ENCODE measurements at regions not wholly inside any gene's neighbourhood (a gene's known extent, or its start where the extent isn't known, plus 50 kb on each side); places are given as distances from the start of the nearest gene placed in this dataset.
"Not testable (repeated sequence)": the region's sequence is repeated elsewhere in the genome, so short reads cannot be mapped to it uniquely, and the experiment has no call there.

DNA sequence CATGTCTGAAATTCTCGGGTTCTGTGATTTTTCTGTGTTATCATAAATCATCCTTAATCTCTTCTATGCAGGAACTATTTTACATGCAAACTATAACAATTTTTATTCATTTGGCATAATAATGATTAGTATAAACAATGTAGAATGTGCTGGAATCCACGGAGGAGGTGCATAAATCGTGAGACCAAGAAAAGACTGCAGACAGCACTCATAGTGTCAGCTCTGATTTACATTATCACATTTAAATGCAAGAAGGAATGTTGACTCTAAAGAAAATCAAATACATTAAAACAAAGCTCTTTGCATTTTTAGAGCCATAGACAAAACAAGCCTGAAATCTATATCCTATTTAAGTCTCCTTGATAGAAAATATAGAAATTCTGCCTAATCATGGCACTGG is 501.7 kb upstream of the STXBP6 start:
- DNase-seq (ENCODE audit: low read depth in 2 of 2) = no peak

DNA sequence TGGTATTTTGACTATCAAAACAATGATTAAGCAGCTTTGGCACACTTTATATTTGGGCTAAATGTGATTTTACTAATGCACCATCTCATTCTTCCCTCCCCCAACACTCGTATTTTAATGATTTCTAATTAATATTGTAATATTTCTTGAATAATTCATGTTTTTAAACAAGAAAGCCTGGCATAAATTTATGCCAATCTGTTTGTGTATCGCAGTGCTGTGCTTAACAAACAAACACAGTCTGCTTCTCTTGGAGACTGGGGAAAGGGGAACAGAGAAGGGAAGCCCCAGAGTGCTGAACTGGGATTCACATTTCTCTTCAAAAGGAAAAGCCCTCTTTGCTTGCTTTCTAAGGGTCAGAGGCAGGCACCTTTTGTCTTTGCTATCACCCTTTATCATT is 496.9 kb upstream of the STXBP6 start:
- DNase-seq (ENCODE audit: low read depth in 2 of 2) = no peak

DNA sequence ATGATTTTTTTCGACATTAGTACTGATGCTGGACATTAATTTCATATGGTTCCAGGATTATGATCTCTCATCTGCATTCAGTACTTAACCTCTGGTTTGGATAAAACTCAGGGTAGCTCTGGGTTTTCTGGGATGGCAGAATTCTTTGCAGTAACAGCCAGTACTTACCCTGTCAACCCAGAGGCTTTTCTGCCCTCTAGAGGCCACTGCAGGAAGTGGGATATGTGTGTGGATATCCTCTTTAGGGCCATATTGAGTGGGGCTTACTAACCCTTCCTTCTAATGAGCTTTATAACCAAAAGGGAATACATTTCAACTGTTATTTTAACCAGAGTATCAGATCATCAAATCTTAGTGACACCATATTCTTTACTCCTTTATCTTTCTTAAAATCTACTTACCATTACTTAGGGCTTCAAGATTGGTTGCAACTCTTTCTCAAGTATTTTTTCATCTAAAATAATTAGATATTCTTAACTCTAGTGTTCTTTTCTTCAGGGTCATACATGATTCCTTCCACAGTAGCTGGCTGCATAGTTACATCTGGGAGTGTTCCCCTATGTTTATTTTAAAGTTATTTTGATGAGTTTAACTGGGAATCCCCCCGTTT is 488.0 kb upstream of the STXBP6 start:
- DNase-seq (ENCODE audit: low read depth in 2 of 2) = no peak

GRCh38 chr14:25526290-25526689 is 476.3 kb upstream of the STXBP6 start:
- no peak for DNase-seq (ENCODE audit: low read depth in 2 of 2)

DNA sequence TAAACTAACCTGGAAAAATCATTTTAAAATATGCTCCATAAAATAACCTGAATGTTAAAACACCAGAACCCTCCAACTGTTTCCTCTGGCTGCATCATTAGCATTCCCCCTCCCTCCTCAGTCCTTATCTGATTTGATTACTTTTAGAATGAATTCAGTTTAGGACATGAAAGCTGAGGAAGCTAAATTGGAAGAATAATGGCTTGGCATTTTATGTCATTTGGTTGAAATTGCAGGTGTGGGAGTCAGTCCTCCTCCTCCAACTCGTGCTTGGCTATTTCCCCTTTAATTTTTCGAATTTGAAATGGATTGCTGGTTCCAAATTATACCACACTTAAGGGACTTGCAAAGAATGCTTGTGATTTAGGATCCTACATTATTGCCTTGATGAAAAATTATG is 473.0 kb upstream of the STXBP6 start:
- no peak for DNase-seq (ENCODE audit: low read depth in 2 of 2)

GRCh38 chr14:25522116-25522515 is 472.2 kb upstream of the STXBP6 start:
- DNase-seq (ENCODE audit: low read depth in 2 of 2) = no peak

GRCh38 chr14:25521616-25522015 is 471.7 kb upstream of the STXBP6 start:
- no peak for DNase-seq (ENCODE audit: low read depth in 2 of 2)

- DNase-seq (ENCODE audit: low read depth in 2 of 2) = no peak
Observed at GRCh38 chr14:25520821-25521220, 470.9 kb upstream of the STXBP6 start.

- no peak for DNase-seq (ENCODE audit: low read depth in 2 of 2)
Observed at GRCh38 chr14:25518364-25518763, 468.4 kb upstream of the STXBP6 start.

- DNase-seq (ENCODE audit: low read depth in 2 of 2) = no peak
Observed at GRCh38 chr14:25516838-25517237, 466.9 kb upstream of the STXBP6 start.

- DNase-seq (ENCODE audit: low read depth in 2 of 2) = no peak
Observed at GRCh38 chr14:25508845-25509244, 458.9 kb upstream of the STXBP6 start.

DNA sequence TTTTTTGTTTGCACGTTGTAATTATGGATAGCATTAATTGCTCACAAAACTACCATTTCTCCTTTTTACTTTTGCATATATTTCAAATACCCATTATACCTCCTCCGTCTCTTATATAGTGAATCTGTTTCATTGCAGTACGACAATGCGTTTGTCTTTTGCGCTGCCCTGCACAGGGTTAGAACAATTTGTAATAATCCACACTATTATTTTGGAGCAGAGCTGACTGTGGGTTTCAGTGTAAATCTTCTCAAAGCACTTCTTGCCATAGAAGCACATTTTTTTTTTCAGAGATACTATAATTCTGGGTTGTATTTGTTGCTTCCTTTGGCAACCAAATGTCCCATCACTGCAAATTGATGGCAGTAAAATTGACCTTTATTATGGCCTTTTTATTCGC is 451.8 kb upstream of the STXBP6 start:
- DNase-seq (ENCODE audit: low read depth in 2 of 2) = no peak

DNA sequence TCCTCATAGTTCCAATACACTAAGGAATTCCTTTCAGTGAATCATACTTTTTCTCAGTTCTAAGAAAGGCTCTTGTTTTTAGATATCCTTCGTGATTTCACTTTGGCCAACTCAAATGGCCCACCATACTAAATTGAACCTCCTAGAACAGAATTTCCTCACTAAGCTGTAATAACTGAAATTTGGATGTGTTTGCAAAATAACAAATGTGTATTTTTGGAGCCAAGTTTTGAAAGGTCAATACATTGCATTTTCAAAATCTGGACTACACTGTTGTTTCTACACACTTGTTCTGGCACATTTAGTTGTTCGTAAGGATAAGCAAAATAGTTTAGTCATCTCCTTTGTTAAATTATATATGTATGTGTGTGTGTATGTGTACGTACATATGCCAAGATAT is 439.0 kb upstream of the STXBP6 start:
- DNase-seq (ENCODE audit: low read depth in 2 of 2) = no peak

GRCh38 chr14:25485381-25485780 is 435.4 kb upstream of the STXBP6 start:
- no peak for DNase-seq (ENCODE audit: low read depth in 2 of 2)

- DNase-seq (ENCODE audit: low read depth in 2 of 2) = no peak
Observed at GRCh38 chr14:25484906-25485305, 435.0 kb upstream of the STXBP6 start.

GRCh38 chr14:25484235-25484634 is 434.3 kb upstream of the STXBP6 start:
- no peak for DNase-seq (ENCODE audit: low read depth in 2 of 2)

DNA sequence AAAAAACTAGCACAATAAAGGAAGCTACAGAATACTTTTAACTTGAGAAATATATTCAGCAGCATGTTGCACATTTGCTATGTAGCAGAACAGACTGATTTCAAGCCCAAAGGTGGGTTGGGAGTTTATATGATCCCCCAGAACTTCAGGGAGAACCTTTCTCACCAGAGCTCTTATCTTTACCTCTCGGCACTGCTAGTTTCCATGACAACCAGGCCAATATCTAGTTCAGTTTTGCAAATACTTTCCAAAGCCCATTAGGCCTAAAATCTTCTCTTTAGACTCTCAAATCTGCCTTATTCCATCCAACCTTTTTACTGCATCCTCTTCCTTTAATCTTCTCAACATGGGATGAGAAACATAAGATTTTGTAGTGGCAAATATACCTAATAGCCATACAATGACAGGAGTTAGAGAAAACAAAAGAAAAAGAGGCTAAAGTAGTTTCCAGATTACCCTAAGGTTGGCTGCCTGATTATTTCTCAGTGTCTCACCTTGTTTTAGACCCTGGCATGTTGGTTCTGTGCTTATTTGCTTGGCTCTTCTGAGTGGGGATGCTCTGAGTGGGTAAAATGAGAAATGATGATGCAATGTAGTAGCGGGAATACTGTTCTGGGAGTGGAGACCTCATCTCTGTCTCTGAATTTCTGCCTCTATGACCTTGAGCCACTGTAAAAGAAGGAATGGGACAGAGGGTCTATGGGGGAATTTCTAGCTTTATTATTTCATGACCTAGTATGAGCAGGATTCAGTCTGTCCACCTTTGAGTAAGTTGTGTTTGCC is 427.6 kb upstream of the STXBP6 start:
- DNase-seq (ENCODE audit: low read depth in 2 of 2) = no peak

- no peak for DNase-seq (ENCODE audit: low read depth in 2 of 2)
Observed at GRCh38 chr14:25472700-25473099, 422.8 kb upstream of the STXBP6 start.

DNA sequence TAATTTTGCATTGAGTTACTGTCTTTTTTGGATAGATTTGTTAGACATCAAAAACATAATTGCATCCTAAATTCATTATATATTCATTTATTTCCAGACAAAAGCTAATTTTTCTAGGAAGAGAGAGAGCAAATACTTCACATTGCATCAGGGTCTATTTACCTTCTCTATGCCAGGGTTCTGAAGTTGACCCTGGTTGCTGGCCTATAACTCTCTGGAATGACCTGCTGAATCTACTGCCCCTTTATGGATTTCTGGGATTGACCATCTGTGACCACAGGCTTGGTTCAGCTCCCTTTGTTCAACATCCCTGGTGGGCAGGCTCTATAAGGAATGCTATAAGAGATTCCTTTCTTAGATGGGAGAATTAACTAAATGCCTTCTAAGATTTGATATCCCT is 414.8 kb upstream of the STXBP6 start:
- no peak for DNase-seq (ENCODE audit: low read depth in 2 of 2)

- no peak for DNase-seq (ENCODE audit: low read depth in 2 of 2)
Observed at GRCh38 chr14:25464078-25464477, 414.1 kb upstream of the STXBP6 start.

DNA sequence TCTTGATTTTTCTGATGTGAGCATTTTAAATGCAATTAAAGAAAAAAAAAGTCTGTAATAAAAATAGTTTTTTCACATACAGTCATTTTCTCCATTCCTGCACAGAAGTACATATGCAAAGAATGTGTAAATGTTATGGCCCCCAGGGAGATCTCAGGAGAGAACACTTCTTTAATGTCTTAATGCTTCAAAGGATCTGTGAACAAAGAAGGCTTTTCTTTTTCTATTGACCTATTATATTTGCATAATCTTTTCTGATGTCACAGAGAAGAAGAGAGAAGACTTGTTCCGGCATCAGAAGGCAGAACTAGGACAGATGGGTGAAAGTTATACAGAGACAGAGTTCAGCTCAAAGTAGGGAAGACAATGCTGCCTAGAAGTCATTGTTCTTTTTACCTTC is 413.5 kb upstream of the STXBP6 start:
- no peak for DNase-seq (ENCODE audit: low read depth in 2 of 2)

DNA sequence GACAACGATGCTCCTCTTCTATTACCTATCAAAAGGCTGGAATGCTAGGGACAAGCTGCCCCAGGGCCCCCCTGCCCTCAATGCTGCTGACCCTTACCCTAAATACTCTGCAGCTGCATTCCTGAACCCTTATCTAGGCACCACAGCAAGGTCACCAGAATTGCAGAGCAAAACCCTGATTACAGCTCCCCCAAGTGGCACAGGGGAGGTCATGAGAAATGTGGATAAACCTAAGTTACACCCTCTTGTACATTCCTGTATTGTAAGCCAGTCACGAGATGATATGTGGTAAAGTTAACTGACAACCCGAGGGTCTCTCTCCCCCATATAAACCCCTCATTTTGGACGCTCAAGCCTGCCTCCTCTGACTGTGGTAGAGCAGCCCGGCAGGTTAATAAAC is 411.8 kb upstream of the STXBP6 start:
- no peak for DNase-seq (ENCODE audit: low read depth in 2 of 2)

- no peak for DNase-seq (ENCODE audit: low read depth in 2 of 2)
Observed at GRCh38 chr14:25444381-25444780, 394.4 kb upstream of the STXBP6 start.

- DNase-seq (ENCODE audit: low read depth in 2 of 2) = not testable (repeated sequence)
Observed at GRCh38 chr14:25440382-25440781, 390.4 kb upstream of the STXBP6 start.

Data from stimulated activated CD8-positive, alpha-beta memory T cell treated with anti-CD3 and anti-CD28 coated beads, Interleukin-15, amount 100 ng/mL, for 48 hours (primary cell).